Heart right ventricle (tissue), 16 donors: ENCODE measurements at regions not wholly inside any gene's neighbourhood (a gene's known extent, or its start where the extent isn't known, plus 50 kb on each side); places are given as distances from the start of the nearest gene placed in this dataset.

ENCODE experiments used
- ATAC-seq, 8 donors: fragments of 200-7000 bp; cut with Tn5 transposase; one replicate each; pipeline ENCODE4 v1.9.1; 2020; ENCODE audit warnings: mild to moderate bottlenecking in 8 of 8, moderate library complexity in 8 of 8, moderate number of reproducible peaks in 1 of 8
- DNase-seq, 2 donors: peaks; one replicate each; pipeline ENCODE4 v3.0.0-alpha.2; 2020
- H3K27ac ChIP-seq, 10 donors: fragments of 200-600 bp; sonication (generic) in 2 of 10; one replicate each; pipeline versions ENCODE4 v1.5.0 to v1.8.0; 2020 to 2022; ENCODE audit warnings: mild to moderate bottlenecking in 3 of 10
- H3K27me3 ChIP-seq, 7 donors: fragments of 200-600 bp; one replicate each; pipeline ENCODE4 v1.8.0; 2021 to 2022; ENCODE audit warnings: mild to moderate bottlenecking in 2 of 7
- H3K36me3 ChIP-seq, 9 donors: fragments of 200-600 bp; sonication (generic) in 1 of 9; one replicate each; pipeline versions ENCODE4 v1.5.0 to v1.8.0; 2020 to 2022; ENCODE audit warnings: mild to moderate bottlenecking in 2 of 9
- H3K4me1 ChIP-seq, 9 donors: fragments of 200-600 bp; sonication (generic) in 1 of 9; one replicate each; pipeline versions ENCODE4 v1.5.0 to v1.8.0; 2020 to 2022; ENCODE audit warnings: mild to moderate bottlenecking in 4 of 9
- H3K4me3 ChIP-seq, 10 donors: fragments of 200-600 bp; sonication (generic) in 2 of 10; one replicate each; pipeline versions ENCODE4 v1.5.0 to v1.8.0; 2020 to 2022; ENCODE audit warnings: mild to moderate bottlenecking in 7 of 10, moderate library complexity in 2 of 10
- H3K9me3 ChIP-seq, 11 donors: fragments of 200-600 bp in 10 of 11; sonication (generic) in 2 of 11; one replicate each; pipeline versions ENCODE4 v1.5.0 to v1.8.0; 2013 to 2022; ENCODE audit warnings: mild to moderate bottlenecking in 2 of 11, control low read depth in 1 of 11, moderate library complexity in 1 of 11
- WGBS, 2 donors: extraction: QIAGEN DNeasy Blood & Tissue Kit; methylation state at CpG; one replicate each; pipeline ENCODE4 v1.1.7; 2013; ENCODE audit warnings: inconsistent platforms in 1 of 2; 5-methylcytosine and 5-hydroxymethylcytosine counted together
- intact Hi-C, 10 donors: fragments of 100-400 bp; cut with DNase I; formaldehyde crosslinking; loops; one replicate each; pipeline versions ENCODE4 v1.11.1 to v1.14.2; 2022
- TF ChIP-seq, protein P1 (sequence below), 9 donors: fragments of 200-600 bp; sonication (generic) in 2 of 9; IDR thresholded peaks; one replicate each; pipeline versions ENCODE4 v1.5.0 to v1.8.0; 2021 to 2022; ENCODE audit warnings: antibody characterized with exemption in 9 of 9, mild to moderate bottlenecking in 5 of 9, moderate library complexity in 1 of 9
- donor health status: Arrhythmogenic right ventricular cardiomyopathy.
- donor health status: ischemic (EF 13 %, LVEDD 7.1; RV severe dilation, severe dysfunction).
- donor health status: healthy with polysubstance abuse.
- donor health status: DM: no; HTN: yes; CAD: no.
- donor health status: DM: no; HTN: no; CAD: no.
- donor health status: ischemic (EF 25% LVEDD 6.9; RV normal size, moderate dysfunction).
- donor health status: ischemic (EF 25% LVEDD 5.7; RV mildly dilated, moderate dysfunction).
- donor health status: healthy.
- donor health status: DM: yes; HTN: yes; CAD: no.
- donor health status: Ischemic cardiomyopathy.
- donor health status: ischemic (EF 35%, LVEDD 5.7; RV mildly dilated, moderate dysfunction).
- donor health status: nonischemic (EF 11% LVEDD 7.7; RV severe dilation, severe dysfunction).
- donor health status: DM: yes; HTN: yes; CAD: no.
- donor health status: PGD.
- donor health status: ischemic (EF 29% LVEDD 5.4; RV normal size, mild dysfunction).
- donor health status: nonischemic (EF 23%, LVEDD 6.1; RV moderate dilation, normal function).

DNA sequence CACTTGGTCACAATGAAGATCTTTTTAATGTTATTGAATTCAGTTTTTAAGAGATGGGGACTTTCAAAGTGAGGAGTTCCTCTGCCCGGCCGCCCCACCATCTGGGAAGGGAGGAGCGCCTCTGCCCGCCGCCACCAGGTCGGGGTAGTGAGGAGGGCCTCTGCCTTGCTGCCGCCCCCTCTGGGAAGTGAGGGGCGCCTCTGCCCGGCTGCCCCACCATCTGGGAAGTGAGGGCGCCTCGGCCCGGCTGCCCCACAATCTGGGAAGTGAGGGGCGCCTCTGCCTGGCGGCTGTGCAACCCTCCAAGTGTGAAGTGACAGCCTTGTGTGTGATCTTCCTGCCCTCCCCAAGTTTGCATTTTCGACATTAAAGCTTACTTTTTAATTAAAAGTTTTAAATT lies 899.3 kb downstream of the TRIB2 start:
- H3K27me3 ChIP-seq = no peaks in the 10 kb centered on the region
- TF ChIP-seq, protein P1, sequence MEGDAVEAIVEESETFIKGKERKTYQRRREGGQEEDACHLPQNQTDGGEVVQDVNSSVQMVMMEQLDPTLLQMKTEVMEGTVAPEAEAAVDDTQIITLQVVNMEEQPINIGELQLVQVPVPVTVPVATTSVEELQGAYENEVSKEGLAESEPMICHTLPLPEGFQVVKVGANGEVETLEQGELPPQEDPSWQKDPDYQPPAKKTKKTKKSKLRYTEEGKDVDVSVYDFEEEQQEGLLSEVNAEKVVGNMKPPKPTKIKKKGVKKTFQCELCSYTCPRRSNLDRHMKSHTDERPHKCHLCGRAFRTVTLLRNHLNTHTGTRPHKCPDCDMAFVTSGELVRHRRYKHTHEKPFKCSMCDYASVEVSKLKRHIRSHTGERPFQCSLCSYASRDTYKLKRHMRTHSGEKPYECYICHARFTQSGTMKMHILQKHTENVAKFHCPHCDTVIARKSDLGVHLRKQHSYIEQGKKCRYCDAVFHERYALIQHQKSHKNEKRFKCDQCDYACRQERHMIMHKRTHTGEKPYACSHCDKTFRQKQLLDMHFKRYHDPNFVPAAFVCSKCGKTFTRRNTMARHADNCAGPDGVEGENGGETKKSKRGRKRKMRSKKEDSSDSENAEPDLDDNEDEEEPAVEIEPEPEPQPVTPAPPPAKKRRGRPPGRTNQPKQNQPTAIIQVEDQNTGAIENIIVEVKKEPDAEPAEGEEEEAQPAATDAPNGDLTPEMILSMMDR (IDR thresholded peaks at IDR 0.05) = no peak
- no peak for DNase-seq
- H3K36me3 ChIP-seq = no peaks in the 10 kb centered on the region
- no peak for ATAC-seq
- peaks cover 0 to 43% (median 8%) of the 10 kb centered on the region in 11 donors for H3K9me3 ChIP-seq
- H3K27ac ChIP-seq = no peak overlapping the region
- WGBS, 2 donors = 86 to 91% methylated on average over 15 of the region's 15 CpGs
- no peak overlapping the region for H3K4me3 ChIP-seq
- H3K4me1 ChIP-seq = no peaks in the 10 kb centered on the region
- intact Hi-C loops = no loop called here

DNA sequence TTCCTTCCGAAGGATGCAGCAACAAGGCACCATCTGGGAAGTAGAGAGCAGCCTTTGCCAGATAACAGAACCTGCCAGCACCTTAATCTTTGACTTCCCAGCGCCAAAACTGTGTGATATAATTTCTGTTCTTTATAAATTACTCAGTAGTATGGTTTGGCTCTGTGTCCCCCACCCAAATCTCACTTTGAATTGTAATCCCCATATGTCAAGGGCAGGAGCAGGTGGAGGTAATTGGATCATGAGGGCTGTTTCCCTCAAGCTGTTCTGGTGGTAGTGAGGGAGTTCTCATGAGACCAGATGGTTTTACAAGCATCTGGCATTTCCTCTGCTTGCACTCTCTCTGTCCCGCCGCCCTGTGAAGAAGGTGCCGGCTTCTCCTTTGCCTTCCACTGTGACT lies 899.9 kb downstream of the TRIB2 start:
- WGBS, 2 donors = 76 to 83% methylated on average over 5 of the region's 5 CpGs
- ATAC-seq = no peak
- intact Hi-C loops = no loop called here

DNA sequence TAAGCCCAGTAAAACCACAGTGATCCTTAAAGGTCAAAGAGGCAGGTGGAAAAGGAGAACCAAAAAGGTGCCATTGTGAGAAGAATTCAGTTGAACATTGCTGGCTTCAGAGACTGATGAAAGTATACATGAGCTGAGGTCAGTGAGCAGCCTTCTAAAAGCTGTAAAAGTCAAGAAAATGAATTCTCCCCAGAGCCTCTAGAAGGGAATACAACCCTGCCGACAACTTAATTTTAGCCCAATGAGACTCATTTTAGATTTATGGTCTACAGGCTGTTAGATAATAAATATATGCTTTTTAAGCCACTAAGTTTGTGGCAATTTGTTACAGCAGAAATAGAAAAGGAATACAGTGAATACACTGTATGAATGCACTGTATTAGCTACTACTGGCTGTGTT lies 911.4 kb downstream of the TRIB2 start:
- TF ChIP-seq, protein P1 (IDR thresholded peaks at IDR 0.05) = no peak
- intact Hi-C loops = no loop called here
- no peaks in the 10 kb centered on the region for H3K27me3 ChIP-seq
- ATAC-seq = no peak
- H3K27ac ChIP-seq = no peak overlapping the region
- no peaks in the 10 kb centered on the region for H3K9me3 ChIP-seq
- no peak overlapping the region for H3K4me3 ChIP-seq
- no peak for DNase-seq
- WGBS, 2 donors = 86 to 92% methylated on average over 1 of the region's 1 CpG
- no peaks in the 10 kb centered on the region for H3K4me1 ChIP-seq
- no peaks in the 10 kb centered on the region for H3K36me3 ChIP-seq

More for the DNA sequence above, 899.9 kb downstream of the TRIB2 start:
- Histone ChIP-seq H3K9me3 (peaks cover 0 to 42% (median 8%) of the 10 kb centered on the region in 11 donors), H3K4me3 (no peak overlapping the region), H3K27ac (no peak overlapping the region), H3K4me1 (no peaks in the 10 kb centered on the region), H3K36me3 (no peaks in the 10 kb centered on the region), H3K27me3 (no peaks in the 10 kb centered on the region)
- no peak for DNase-seq
- TF ChIP-seq, protein P1 (IDR thresholded peaks at IDR 0.05) = no peak

DNA sequence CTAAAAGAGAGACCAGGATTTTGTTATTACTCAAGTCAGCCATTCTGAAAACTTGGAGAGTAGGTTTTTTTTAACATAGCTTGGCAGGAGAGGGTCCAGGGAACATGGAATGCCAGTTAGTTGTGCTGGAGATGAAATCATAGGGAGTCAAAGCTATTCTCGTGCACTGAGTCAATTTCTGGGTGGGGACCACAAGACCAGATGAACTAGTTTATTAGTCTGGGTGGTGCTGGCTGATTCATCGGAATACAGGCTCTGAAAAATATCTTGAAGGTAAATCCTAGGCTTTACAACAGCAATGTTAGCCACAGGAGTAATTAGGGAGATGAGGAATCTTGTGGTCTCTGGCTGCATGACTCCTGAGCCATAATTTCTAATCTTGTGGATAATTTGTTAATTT lies 921.4 kb downstream of the TRIB2 start:
- Histone ChIP-seq H3K27me3 (no peaks in the 10 kb centered on the region), H3K9me3 (peaks cover 0 to 24% (median 5%) of the 10 kb centered on the region in 11 donors), H3K4me1 (no peaks in the 10 kb centered on the region), H3K4me3 (no peak overlapping the region), H3K36me3 (no peaks in the 10 kb centered on the region), H3K27ac (no peak overlapping the region)
- TF ChIP-seq, protein P1 (IDR thresholded peaks at IDR 0.05) = no peak
- intact Hi-C loops = no loop called here
- no peak for ATAC-seq
- no peak for DNase-seq
- WGBS, 2 donors = 49 to 57% methylated on average over 2 of the region's 2 CpGs
